ENCODE measurements at regions not wholly inside any gene's neighbourhood (a gene's known extent, or its start where the extent isn't known, plus 50 kb on each side); places are given as distances from the start of the nearest gene placed in this dataset.
"Not testable (repeated sequence)": the region's sequence is repeated elsewhere in the genome, so short reads cannot be mapped to it uniquely, and the experiment has no call there.

DNA sequence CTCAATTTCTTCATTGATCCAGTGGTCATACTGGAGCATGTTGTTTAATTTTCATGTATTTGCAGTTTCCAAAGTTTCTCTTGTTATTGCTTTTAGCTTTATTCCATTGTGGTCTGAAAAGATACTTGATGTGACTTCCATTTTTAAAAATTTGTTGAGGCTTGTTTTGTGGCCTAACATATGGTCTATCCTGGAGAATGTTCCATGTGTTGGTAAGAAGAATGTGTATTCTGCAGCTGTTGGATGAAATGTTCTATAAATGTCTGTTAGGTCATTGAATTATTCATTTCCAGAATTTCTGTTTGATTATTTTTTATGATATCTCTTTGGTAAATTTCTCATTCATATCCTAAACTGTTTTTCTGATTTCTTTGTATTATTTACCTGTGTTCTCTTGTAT lies 139.8 kb upstream of the THUMPD2 start:
- Mint-ChIP-seq H3K9me3 (no peaks in the 10 kb centered on the region), H3K36me3 (ENCODE audit: insufficient read depth) (no peaks in the 10 kb centered on the region), H3K4me3 (no peak overlapping the region), H3K4me1 (no peaks in the 10 kb centered on the region), H3K27me3 (peaks cover 38% of the 10 kb centered on the region), H3K27ac (ENCODE audit: low read depth) (no peak overlapping the region)
- no peak for ATAC-seq (replicated peaks; ENCODE audit: extremely low read depth, poor library complexity, severe bottlenecking)
- DNase-seq (ENCODE audit: low spot score in 2 of 2), result no peak

- ATAC-seq (replicated peaks; ENCODE audit: extremely low read depth, poor library complexity, severe bottlenecking); H3K4me3 Mint-ChIP-seq; DNase-seq (ENCODE audit: low spot score in 2 of 2); H3K27ac Mint-ChIP-seq (ENCODE audit: low read depth); H3K36me3 Mint-ChIP-seq (ENCODE audit: insufficient read depth); H3K4me1 Mint-ChIP-seq; H3K9me3 Mint-ChIP-seq: not testable (repeated sequence)
- H3K27me3 Mint-ChIP-seq, result peaks cover 43% of the 10 kb centered on the region
These were observed 138.3 kb upstream of the THUMPD2 start for GRCh38 chr2:39917371-39917770.

DNA sequence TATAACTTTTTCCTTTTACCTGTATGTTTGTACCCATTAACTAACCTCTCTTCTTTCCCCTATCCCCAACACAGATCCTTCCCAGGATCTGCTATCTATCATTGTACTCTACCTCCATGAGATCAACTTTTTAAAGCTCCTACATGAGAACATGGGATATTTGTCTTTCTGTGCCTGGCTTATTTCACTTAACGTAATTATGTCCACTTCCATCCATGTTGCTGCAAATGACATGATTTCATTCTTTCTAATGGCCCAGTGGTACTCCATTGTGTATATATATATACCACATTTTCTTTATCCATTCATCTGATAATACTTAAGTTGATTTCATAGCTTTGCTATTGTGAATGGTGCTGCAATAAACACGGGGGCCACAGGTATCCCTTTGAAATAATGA lies 135.9 kb upstream of the THUMPD2 start:
- ATAC-seq (replicated peaks; ENCODE audit: extremely low read depth, poor library complexity, severe bottlenecking) (no peak), DNase-seq (ENCODE audit: low spot score in 2 of 2) (no peak)
- no peaks in the 10 kb centered on the region for H3K36me3 Mint-ChIP-seq (ENCODE audit: insufficient read depth)
- H3K4me3 Mint-ChIP-seq, result no peak overlapping the region
- H3K9me3 Mint-ChIP-seq, result no peaks in the 10 kb centered on the region
- no peak overlapping the region for H3K27ac Mint-ChIP-seq (ENCODE audit: low read depth)
- H3K27me3 Mint-ChIP-seq, result peaks cover 45% of the 10 kb centered on the region
- H3K4me1 Mint-ChIP-seq, result no peaks in the 10 kb centered on the region

DNA sequence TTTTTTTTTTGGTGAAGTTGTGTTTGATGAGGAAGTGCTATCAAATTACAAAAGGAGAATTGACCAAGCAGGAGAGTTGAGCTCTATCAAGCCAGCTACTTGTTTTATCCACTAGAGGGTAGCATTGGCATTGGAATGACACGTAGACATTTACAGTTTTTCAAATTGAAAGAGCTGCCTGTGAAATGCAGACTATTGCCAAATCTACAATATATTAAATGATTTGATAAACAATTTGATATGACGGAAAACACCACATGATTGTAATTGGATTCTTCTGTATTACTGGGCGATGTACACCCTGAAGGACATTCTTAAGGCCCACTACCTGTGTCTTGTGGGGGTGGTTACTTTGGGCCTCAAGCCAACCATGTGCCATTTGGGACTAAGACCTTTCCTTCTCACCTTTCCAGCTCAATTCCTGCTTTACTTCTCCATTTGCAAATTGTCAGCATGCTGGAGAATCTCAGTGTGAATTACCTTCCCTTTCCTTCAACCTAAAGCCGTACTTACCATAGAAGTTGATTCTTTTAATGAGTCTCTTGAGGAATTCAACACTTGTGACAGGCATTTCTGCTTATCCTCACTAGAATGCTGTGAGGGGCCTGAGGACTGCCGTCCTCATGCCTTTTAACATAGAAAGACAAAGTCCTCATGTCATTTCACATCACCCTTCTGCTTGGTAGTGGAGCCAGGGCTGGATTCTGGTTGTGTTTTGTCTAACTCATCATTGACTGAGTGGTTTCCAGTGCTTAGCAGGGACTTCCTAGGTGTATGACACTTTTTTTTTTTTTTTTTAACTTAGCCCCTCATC lies 134.8 kb upstream of the THUMPD2 start:
- no peak overlapping the region for H3K27ac Mint-ChIP-seq (ENCODE audit: low read depth)
- no peak for ATAC-seq (replicated peaks; ENCODE audit: extremely low read depth, poor library complexity, severe bottlenecking)
- no peak for DNase-seq (ENCODE audit: low spot score in 2 of 2)

GRCh38 chr2:39902103-39902502 lies 123.0 kb upstream of the THUMPD2 start:
- Mint-ChIP-seq H3K27ac (ENCODE audit: low read depth) (no peak overlapping the region), H3K9me3 (no peaks in the 10 kb centered on the region), H3K36me3 (ENCODE audit: insufficient read depth) (no peaks in the 10 kb centered on the region), H3K4me1 (no peaks in the 10 kb centered on the region), H3K27me3 (peaks cover 9% of the 10 kb centered on the region), H3K4me3 (no peak overlapping the region)
- DNase-seq (ENCODE audit: low spot score in 2 of 2) (no peak), ATAC-seq (replicated peaks; ENCODE audit: extremely low read depth, poor library complexity, severe bottlenecking) (no peak)

More for the DNA sequence above, 134.8 kb upstream of the THUMPD2 start:
- no peaks in the 10 kb centered on the region for H3K9me3 Mint-ChIP-seq
- no peaks in the 10 kb centered on the region for H3K4me1 Mint-ChIP-seq
- H3K36me3 Mint-ChIP-seq (ENCODE audit: insufficient read depth), result no peaks in the 10 kb centered on the region
- no peak overlapping the region for H3K4me3 Mint-ChIP-seq
- H3K27me3 Mint-ChIP-seq, result peaks cover 45% of the 10 kb centered on the region

GRCh38 chr2:39898934-39899333 lies 119.9 kb upstream of the THUMPD2 start:
- H3K27me3 Mint-ChIP-seq, result peaks cover 9% of the 10 kb centered on the region
- ATAC-seq (replicated peaks; ENCODE audit: extremely low read depth, poor library complexity, severe bottlenecking), result no peak
- H3K9me3 Mint-ChIP-seq, result no peaks in the 10 kb centered on the region
- H3K4me3 Mint-ChIP-seq, result no peak overlapping the region
- no peak overlapping the region for H3K27ac Mint-ChIP-seq (ENCODE audit: low read depth)
- no peaks in the 10 kb centered on the region for H3K36me3 Mint-ChIP-seq (ENCODE audit: insufficient read depth)
- no peak for DNase-seq (ENCODE audit: low spot score in 2 of 2)
- no peaks in the 10 kb centered on the region for H3K4me1 Mint-ChIP-seq

DNA sequence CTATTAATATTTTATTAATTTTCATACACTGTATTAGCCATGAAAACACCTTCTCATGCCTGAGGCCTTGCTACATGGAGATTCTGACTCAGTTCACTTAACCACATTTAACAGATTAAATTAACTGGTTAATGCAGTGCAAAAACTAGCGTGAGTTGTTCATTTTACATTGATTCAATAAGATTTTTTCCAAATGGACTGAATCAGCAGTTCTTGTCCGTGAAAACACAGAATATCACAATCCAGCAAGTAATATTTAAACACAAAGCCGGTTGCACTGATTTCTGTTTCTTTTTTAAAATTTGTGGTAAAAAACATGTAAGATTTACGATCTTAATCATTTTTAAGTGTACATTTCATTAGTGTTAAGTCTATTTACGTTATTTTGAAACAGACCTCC lies 118.2 kb upstream of the THUMPD2 start:
- Mint-ChIP-seq H3K27ac (ENCODE audit: low read depth) (no peak overlapping the region), H3K9me3 (no peaks in the 10 kb centered on the region), H3K4me1 (no peaks in the 10 kb centered on the region), H3K36me3 (ENCODE audit: insufficient read depth) (no peaks in the 10 kb centered on the region), H3K4me3 (no peak overlapping the region), H3K27me3 (peaks cover 22% of the 10 kb centered on the region)
- no peak for ATAC-seq (replicated peaks; ENCODE audit: extremely low read depth, poor library complexity, severe bottlenecking)
- DNase-seq (ENCODE audit: low spot score in 2 of 2), result no peak

DNA sequence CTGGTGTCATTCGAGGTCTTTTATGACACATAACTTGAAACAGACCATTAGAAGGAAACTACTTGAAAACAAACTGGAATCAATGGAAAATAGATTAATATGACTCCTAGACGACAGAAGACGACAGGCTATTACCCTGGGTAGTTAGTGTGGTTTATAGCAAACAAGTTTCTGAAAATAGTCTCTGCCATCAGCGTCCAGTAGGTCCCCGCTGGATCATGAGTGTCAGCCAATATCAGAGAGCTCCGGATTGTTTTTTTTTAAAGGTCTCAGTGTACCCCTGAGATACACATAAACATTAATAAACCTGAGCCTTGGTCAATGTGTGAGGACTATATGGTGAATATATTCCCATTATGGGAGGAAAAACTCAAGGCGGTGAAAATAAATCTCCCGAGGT lies 115.0 kb upstream of the THUMPD2 start:
- Mint-ChIP-seq H3K27me3 (peaks cover 16% of the 10 kb centered on the region), H3K4me1 (no peaks in the 10 kb centered on the region), H3K27ac (ENCODE audit: low read depth) (no peak overlapping the region), H3K36me3 (ENCODE audit: insufficient read depth) (no peaks in the 10 kb centered on the region), H3K9me3 (no peaks in the 10 kb centered on the region), H3K4me3 (no peak overlapping the region)
- ATAC-seq (replicated peaks; ENCODE audit: extremely low read depth, poor library complexity, severe bottlenecking), result no peak
- no peak for DNase-seq (ENCODE audit: low spot score in 2 of 2)

- DNase-seq (ENCODE audit: low spot score in 2 of 2) (no peak), ATAC-seq (replicated peaks; ENCODE audit: extremely low read depth, poor library complexity, severe bottlenecking) (no peak)
- Mint-ChIP-seq H3K9me3 (no peaks in the 10 kb centered on the region), H3K4me1 (no peaks in the 10 kb centered on the region), H3K36me3 (ENCODE audit: insufficient read depth) (no peaks in the 10 kb centered on the region), H3K27me3 (peaks cover 16% of the 10 kb centered on the region), H3K4me3 (no peak overlapping the region), H3K27ac (ENCODE audit: low read depth) (no peak overlapping the region)
These were observed 114.6 kb upstream of the THUMPD2 start for GRCh38 chr2:39893616-39894015.

- H3K9me3 Mint-ChIP-seq, result peaks cover 5% of the 10 kb centered on the region
- ATAC-seq (replicated peaks; ENCODE audit: extremely low read depth, poor library complexity, severe bottlenecking) (no peak), DNase-seq (ENCODE audit: low spot score in 2 of 2) (no peak)
- H3K27ac Mint-ChIP-seq (ENCODE audit: low read depth), result no peak overlapping the region
- peaks cover 19% of the 10 kb centered on the region for H3K27me3 Mint-ChIP-seq
- H3K4me3 Mint-ChIP-seq, result no peak overlapping the region
- no peaks in the 10 kb centered on the region for H3K4me1 Mint-ChIP-seq
- H3K36me3 Mint-ChIP-seq (ENCODE audit: insufficient read depth), result no peaks in the 10 kb centered on the region
These were observed 102.9 kb upstream of the THUMPD2 start for GRCh38 chr2:39881948-39882347.

DNA sequence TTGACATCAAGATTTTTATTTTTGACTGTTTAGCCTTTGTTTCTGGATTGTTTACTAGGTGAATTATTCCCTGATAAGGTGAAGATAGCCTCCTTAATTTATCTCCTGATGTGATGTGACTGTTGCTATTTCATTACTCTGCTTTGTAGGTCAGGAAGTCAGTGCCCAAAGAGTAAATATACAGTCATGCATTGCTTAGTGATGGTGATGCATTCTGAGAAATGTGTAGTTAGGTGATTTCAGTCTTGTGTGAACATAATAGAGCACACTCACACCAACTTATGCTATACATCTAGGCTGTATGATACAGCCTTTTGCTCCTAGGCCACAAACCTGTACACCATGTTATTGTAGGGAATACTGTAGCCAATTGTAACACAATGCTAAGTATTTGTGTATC lies 102.4 kb upstream of the THUMPD2 start:
- H3K9me3 Mint-ChIP-seq, result peaks cover 5% of the 10 kb centered on the region
- H3K4me1 Mint-ChIP-seq, result no peaks in the 10 kb centered on the region
- H3K4me3 Mint-ChIP-seq, result no peak overlapping the region
- DNase-seq (ENCODE audit: low spot score in 2 of 2) (no peak), ATAC-seq (replicated peaks; ENCODE audit: extremely low read depth, poor library complexity, severe bottlenecking) (no peak)
- H3K27me3 Mint-ChIP-seq, result peaks cover 19% of the 10 kb centered on the region
- no peak overlapping the region for H3K27ac Mint-ChIP-seq (ENCODE audit: low read depth)
- H3K36me3 Mint-ChIP-seq (ENCODE audit: insufficient read depth), result no peaks in the 10 kb centered on the region

DNA sequence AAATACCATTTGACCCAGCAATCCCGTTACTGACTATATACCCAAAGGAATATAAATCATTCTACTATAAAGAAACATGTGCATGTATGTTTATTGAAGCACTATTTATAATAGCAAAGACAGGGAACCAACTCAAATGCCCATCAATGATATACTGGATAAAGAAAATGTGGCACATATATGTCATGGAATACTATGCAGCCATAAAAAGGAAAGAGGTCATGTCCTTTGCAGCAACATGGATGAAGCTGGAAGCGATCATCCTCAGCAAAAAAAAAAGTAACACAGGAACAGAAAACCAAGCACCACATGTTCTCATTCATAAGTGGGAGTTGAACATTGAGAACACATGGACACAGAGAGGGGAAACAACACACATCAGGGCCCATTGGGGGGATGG lies 99.9 kb upstream of the THUMPD2 start:
- not testable (repeated sequence) for H3K27ac Mint-ChIP-seq (ENCODE audit: low read depth); H3K36me3 Mint-ChIP-seq (ENCODE audit: insufficient read depth); H3K9me3 Mint-ChIP-seq; DNase-seq (ENCODE audit: low spot score in 2 of 2); ATAC-seq (replicated peaks; ENCODE audit: extremely low read depth, poor library complexity, severe bottlenecking); H3K4me3 Mint-ChIP-seq; H3K4me1 Mint-ChIP-seq
- H3K27me3 Mint-ChIP-seq, result peaks cover 19% of the 10 kb centered on the region

GRCh38 chr2:39875914-39876267 lies 96.8 kb upstream of the THUMPD2 start:
- H3K27me3 Mint-ChIP-seq, result peaks cover 8% of the 10 kb centered on the region
- ATAC-seq (replicated peaks; ENCODE audit: extremely low read depth, poor library complexity, severe bottlenecking), result no peak
- no peak overlapping the region for H3K4me3 Mint-ChIP-seq
- H3K4me1 Mint-ChIP-seq, result no peaks in the 10 kb centered on the region
- no peaks in the 10 kb centered on the region for H3K36me3 Mint-ChIP-seq (ENCODE audit: insufficient read depth)
- DNase-seq (ENCODE audit: low spot score in 2 of 2), result no peak
- H3K9me3 Mint-ChIP-seq, result peaks cover 4% of the 10 kb centered on the region
- no peak overlapping the region for H3K27ac Mint-ChIP-seq (ENCODE audit: low read depth)
